ENCODE measurements at regions not wholly inside any gene's neighbourhood (a gene's known extent, or its start where the extent isn't known, plus 50 kb on each side); places are given as distances from the start of the nearest gene placed in this dataset.

GRCh38 chr4:81635739-81636138, 164.0 kb upstream of the RASGEF1B start:
- TF ChIP-seq, protein P1, sequence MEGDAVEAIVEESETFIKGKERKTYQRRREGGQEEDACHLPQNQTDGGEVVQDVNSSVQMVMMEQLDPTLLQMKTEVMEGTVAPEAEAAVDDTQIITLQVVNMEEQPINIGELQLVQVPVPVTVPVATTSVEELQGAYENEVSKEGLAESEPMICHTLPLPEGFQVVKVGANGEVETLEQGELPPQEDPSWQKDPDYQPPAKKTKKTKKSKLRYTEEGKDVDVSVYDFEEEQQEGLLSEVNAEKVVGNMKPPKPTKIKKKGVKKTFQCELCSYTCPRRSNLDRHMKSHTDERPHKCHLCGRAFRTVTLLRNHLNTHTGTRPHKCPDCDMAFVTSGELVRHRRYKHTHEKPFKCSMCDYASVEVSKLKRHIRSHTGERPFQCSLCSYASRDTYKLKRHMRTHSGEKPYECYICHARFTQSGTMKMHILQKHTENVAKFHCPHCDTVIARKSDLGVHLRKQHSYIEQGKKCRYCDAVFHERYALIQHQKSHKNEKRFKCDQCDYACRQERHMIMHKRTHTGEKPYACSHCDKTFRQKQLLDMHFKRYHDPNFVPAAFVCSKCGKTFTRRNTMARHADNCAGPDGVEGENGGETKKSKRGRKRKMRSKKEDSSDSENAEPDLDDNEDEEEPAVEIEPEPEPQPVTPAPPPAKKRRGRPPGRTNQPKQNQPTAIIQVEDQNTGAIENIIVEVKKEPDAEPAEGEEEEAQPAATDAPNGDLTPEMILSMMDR (optimal IDR thresholded peaks at IDR 0.05 in 1 of 3, IDR thresholded peaks at IDR 0.05 in 1 of 3, conservative IDR thresholded peaks at IDR 0.05 in 1 of 3; ENCODE audit: extremely low read depth in 1 of 3, insufficient read depth in 2 of 3, low read length in 3 of 3): no peak
- TF ChIP-seq EZH2 (IDR thresholded peaks at IDR 0.05; ENCODE audit: low read length): no peak
- Histone ChIP-seq H2AFZ (ENCODE audit: control insufficient read depth, low read length) (peak overlapping the region; percentile 56), H3K9ac (ENCODE audit: control insufficient read depth, extremely low read depth, insufficient read depth, low read length) (no peak overlapping the region), H3K36me3 (ENCODE audit: control insufficient read depth in 2 of 2, extremely low read depth in 1 of 2, insufficient read depth in 2 of 2, low read length in 2 of 2) (no peaks in the 10 kb centered on the region), H3K9me1 (ENCODE audit: control insufficient read depth, extremely low read depth, insufficient read depth, low read length) (no peaks in the 10 kb centered on the region), H3K4me2 (ENCODE audit: control insufficient read depth, extremely low read depth, insufficient read depth, low read depth, low read length) (no peak overlapping the region), H3K9me3 (ENCODE audit: control insufficient read depth, low read depth, low read length) (no peaks in the 10 kb centered on the region), H3K4me1 (ENCODE audit: control insufficient read depth, extremely low read depth, insufficient read depth, low read length) (peaks cover 21% of the 10 kb centered on the region), H3K4me3 (ENCODE audit: control insufficient read depth in 2 of 3, extremely low read depth in 1 of 3, insufficient read depth in 2 of 3, low read depth in 1 of 3, low read length in 3 of 3) (no peak overlapping the region), H3K27me3 (ENCODE audit: control insufficient read depth, extremely low read depth, insufficient read depth, low read length) (no peaks in the 10 kb centered on the region), H4K20me1 (ENCODE audit: control insufficient read depth, extremely low read depth, insufficient read depth, low read length) (no peaks in the 10 kb centered on the region), H3K79me2 (ENCODE audit: control insufficient read depth, insufficient read depth, low read length) (no peaks in the 10 kb centered on the region), H3K27ac (ENCODE audit: control insufficient read depth, insufficient read depth, low read length) (no peak overlapping the region)
- dilution Hi-C loops (cut with MboI; ENCODE audit: extremely low pct_ligation_motif_present, low sequenced_read_pairs): no loop called here
- no peak for DNase-seq (ENCODE audit: low read depth, low spot score)
- peak; percentile 48 for FAIRE-seq

- Histone ChIP-seq H3K4me2 (ENCODE audit: control insufficient read depth, extremely low read depth, insufficient read depth, low read depth, low read length) (no peak overlapping the region), H4K20me1 (ENCODE audit: control insufficient read depth, extremely low read depth, insufficient read depth, low read length) (no peaks in the 10 kb centered on the region), H3K79me2 (ENCODE audit: control insufficient read depth, insufficient read depth, low read length) (no peaks in the 10 kb centered on the region), H3K27me3 (ENCODE audit: control insufficient read depth, extremely low read depth, insufficient read depth, low read length) (no peaks in the 10 kb centered on the region), H3K9me1 (ENCODE audit: control insufficient read depth, extremely low read depth, insufficient read depth, low read length) (no peaks in the 10 kb centered on the region), H3K27ac (ENCODE audit: control insufficient read depth, insufficient read depth, low read length) (no peak overlapping the region), H3K4me1 (ENCODE audit: control insufficient read depth, extremely low read depth, insufficient read depth, low read length) (peaks cover 21% of the 10 kb centered on the region), H2AFZ (ENCODE audit: control insufficient read depth, low read length) (no peak overlapping the region), H3K4me3 (ENCODE audit: control insufficient read depth in 2 of 3, extremely low read depth in 1 of 3, insufficient read depth in 2 of 3, low read depth in 1 of 3, low read length in 3 of 3) (no peak overlapping the region), H3K9me3 (ENCODE audit: control insufficient read depth, low read depth, low read length) (no peaks in the 10 kb centered on the region), H3K36me3 (ENCODE audit: control insufficient read depth in 2 of 2, extremely low read depth in 1 of 2, insufficient read depth in 2 of 2, low read length in 2 of 2) (no peaks in the 10 kb centered on the region), H3K9ac (ENCODE audit: control insufficient read depth, extremely low read depth, insufficient read depth, low read length) (no peak overlapping the region)
- dilution Hi-C loops (cut with MboI; ENCODE audit: extremely low pct_ligation_motif_present, low sequenced_read_pairs): no loop called here
- FAIRE-seq (no peak), DNase-seq (ENCODE audit: low read depth, low spot score) (no peak)
- TF ChIP-seq EZH2 (IDR thresholded peaks at IDR 0.05; ENCODE audit: low read length): no peak
- TF ChIP-seq, protein P1 (optimal IDR thresholded peaks at IDR 0.05 in 1 of 3, IDR thresholded peaks at IDR 0.05 in 1 of 3, conservative IDR thresholded peaks at IDR 0.05 in 1 of 3; ENCODE audit: extremely low read depth in 1 of 3, insufficient read depth in 2 of 3, low read length in 3 of 3): no peak
These were observed 163.3 kb upstream of the RASGEF1B start for GRCh38 chr4:81634766-81635549.

Measured in keratinocyte (primary cell).